Endothelial cell (in vitro differentiated cells): ENCODE measurements at regions not wholly inside any gene's neighbourhood (a gene's known extent, or its start where the extent isn't known, plus 50 kb on each side); places are given as distances from the start of the nearest gene placed in this dataset.
A peak's percentile ranks its signal among the peaks of the same experiment; 100 is the strongest.

ENCODE experiments used
- DNase-seq: peaks from one replicate; pipeline ENCODE4 v3.0.0; 2021; ENCODE audit warnings: low spot score
- H3K27ac Mint-ChIP-seq: one replicate; pipeline ENCODE4 v1.8.0; 2021; ENCODE audit warnings: mixed read lengths, inconsistent platforms; ENCODE audit not compliant: unreplicated experiment
- H3K27me3 Mint-ChIP-seq: one replicate; pipeline ENCODE4 v1.8.0; 2021; ENCODE audit warnings: mild to moderate bottlenecking, moderate library complexity, mixed read lengths, inconsistent platforms; ENCODE audit not compliant: unreplicated experiment
- H3K36me3 Mint-ChIP-seq: one replicate; pipeline ENCODE4 v1.8.0; 2021; ENCODE audit warnings: mild to moderate bottlenecking, low read depth, mixed read lengths, inconsistent platforms; ENCODE audit not compliant: unreplicated experiment
- H3K4me1 Mint-ChIP-seq: one replicate; pipeline ENCODE4 v1.8.0; 2021; ENCODE audit warnings: mild to moderate bottlenecking, mixed read lengths, inconsistent platforms; ENCODE audit not compliant: unreplicated experiment
- H3K4me3 Mint-ChIP-seq: one replicate; pipeline ENCODE4 v1.8.0; 2021; ENCODE audit warnings: mild to moderate bottlenecking, mixed read lengths, inconsistent platforms; ENCODE audit not compliant: unreplicated experiment
- H3K9me3 Mint-ChIP-seq: one replicate; pipeline ENCODE4 v1.8.0; 2021; ENCODE audit warnings: mixed read lengths, inconsistent platforms; ENCODE audit not compliant: unreplicated experiment
- CTCF ChIP-seq: fragments of 200-600 bp; sonication (generic); IDR thresholded peaks from one replicate; pipeline ENCODE4 v1.5.0; 2021; ENCODE audit warnings: antibody characterized with exemption; ENCODE audit not compliant: unreplicated experiment

DNA sequence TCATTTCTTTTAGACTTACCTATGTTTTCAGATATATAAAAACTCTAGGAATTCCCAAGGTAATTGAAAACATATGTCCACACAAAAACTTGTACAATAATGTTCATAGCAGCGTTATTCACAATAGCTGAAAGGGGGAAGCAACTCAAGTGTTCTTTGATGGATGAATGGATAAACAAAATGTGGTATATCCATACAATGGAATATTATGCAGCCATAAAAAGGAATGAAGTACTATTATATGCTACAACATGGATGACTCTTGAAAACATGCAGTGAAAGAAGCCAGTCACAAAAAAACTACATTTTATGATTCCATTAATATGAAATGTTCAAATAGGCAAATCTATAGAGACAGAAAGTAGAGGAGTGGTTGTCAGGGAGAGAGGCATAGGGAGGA, 62.2 kb upstream of the WDR26 start:
- peaks cover 11% of the 10 kb centered on the region for H3K36me3 Mint-ChIP-seq
- H3K27ac Mint-ChIP-seq = no peak overlapping the region

DNA sequence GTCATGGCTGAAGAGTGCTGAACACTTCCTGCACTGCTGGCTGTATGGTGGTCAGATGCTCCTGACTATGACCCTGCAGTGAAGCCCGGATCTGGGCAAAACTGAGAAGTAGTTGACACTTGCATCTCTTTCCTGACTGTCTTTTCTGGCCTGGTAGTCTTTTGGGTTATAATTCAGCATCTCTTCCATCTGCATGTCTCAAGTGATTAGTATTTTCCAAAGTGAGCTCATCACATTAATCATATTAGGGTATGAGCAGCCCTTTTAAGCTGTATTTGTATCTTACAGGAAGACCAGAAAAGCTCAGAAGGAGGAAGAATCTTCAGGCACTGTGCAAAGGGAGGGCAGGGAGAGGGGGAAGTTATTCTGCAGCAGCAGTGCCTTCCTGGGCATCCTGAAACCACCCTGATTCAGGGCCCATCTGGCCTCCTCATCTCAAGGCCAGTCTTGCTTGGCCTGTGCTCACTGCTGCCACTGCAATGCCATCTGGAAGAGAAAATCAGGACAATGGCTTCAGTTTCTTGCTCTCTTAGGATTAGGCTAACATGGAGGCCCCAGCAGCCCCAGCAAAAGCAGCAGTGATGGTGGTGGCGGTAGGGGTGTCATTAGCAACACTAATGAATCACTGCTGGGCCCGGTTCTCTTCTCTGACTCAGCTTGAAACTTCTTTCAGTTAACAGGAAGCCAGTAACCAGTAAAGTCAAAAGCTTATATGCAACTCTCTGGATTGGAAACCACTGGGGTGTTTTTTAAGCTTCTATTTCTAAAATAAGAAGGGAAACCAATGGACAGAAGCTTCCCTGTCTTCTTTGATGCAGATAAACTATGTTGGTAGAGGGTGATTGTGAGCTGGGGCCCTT, 63.3 kb upstream of the WDR26 start:
- H3K27me3 Mint-ChIP-seq = peaks cover 13% of the 10 kb centered on the region
- no peak for DNase-seq
- H3K4me3 Mint-ChIP-seq = no peak overlapping the region
- no peaks in the 10 kb centered on the region for H3K9me3 Mint-ChIP-seq
- peak overlapping the region; percentile 99 for H3K27ac Mint-ChIP-seq
- H3K4me1 Mint-ChIP-seq = peaks cover 49% of the 10 kb centered on the region
- H3K36me3 Mint-ChIP-seq = peaks cover 11% of the 10 kb centered on the region
- no peak for TF ChIP-seq CTCF

More for the DNA sequence above, 62.2 kb upstream of the WDR26 start:
- H3K27me3 Mint-ChIP-seq = peaks cover 9% of the 10 kb centered on the region
- peaks cover 39% of the 10 kb centered on the region for H3K4me1 Mint-ChIP-seq
- DNase-seq = no peak
- no peak overlapping the region for H3K4me3 Mint-ChIP-seq
- TF ChIP-seq CTCF = no peak
- H3K9me3 Mint-ChIP-seq = no peaks in the 10 kb centered on the region

GRCh38 chr1:224498574-224499170, 64.1 kb upstream of the WDR26 start:
- Mint-ChIP-seq H3K4me3 (peak overlapping the region; percentile 63), H3K36me3 (peaks cover 11% of the 10 kb centered on the region), H3K4me1 (peaks cover 43% of the 10 kb centered on the region), H3K27me3 (peaks cover 13% of the 10 kb centered on the region), H3K27ac (peak overlapping the region; percentile 99), H3K9me3 (no peaks in the 10 kb centered on the region)
- no peak for TF ChIP-seq CTCF
- DNase-seq = peak; percentile 44

GRCh38 chr1:224499204-224499603, 64.6 kb upstream of the WDR26 start:
- Mint-ChIP-seq H3K27me3 (peaks cover 13% of the 10 kb centered on the region), H3K9me3 (no peaks in the 10 kb centered on the region), H3K4me3 (peak overlapping the region; percentile 25), H3K4me1 (peaks cover 47% of the 10 kb centered on the region), H3K27ac (peak overlapping the region; percentile 94), H3K36me3 (peaks cover 11% of the 10 kb centered on the region)
- TF ChIP-seq CTCF = no peak
- no peak for DNase-seq

DNA sequence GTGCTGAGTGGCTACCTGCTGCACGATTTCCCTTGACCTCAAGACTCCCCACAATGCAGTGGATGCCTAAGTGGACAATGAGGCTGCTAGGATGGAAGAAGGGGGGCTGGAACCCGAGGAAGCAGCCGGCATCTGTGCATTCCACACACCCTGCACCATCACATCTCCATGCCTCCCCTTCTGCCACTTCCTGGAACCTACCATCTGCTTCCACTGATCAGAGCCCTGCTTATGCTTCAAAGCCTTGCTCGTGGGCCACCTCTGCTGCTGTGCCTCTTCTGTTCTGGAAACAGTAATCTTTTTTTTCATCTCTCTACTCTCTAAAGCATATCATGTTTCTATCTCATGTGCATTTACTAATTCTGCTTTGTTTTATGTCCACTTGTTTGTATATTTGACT, 66.2 kb upstream of the WDR26 start:
- peak overlapping the region; percentile 70 for H3K27ac Mint-ChIP-seq
- peaks cover 55% of the 10 kb centered on the region for H3K4me1 Mint-ChIP-seq
- peaks cover 13% of the 10 kb centered on the region for H3K27me3 Mint-ChIP-seq
- DNase-seq = no peak
- no peak for TF ChIP-seq CTCF
- peak overlapping the region; percentile 11 for H3K4me3 Mint-ChIP-seq
- peaks cover 6% of the 10 kb centered on the region for H3K36me3 Mint-ChIP-seq
- no peaks in the 10 kb centered on the region for H3K9me3 Mint-ChIP-seq
